Adrenal gland (tissue), 9 donors: ENCODE measurements at regions not wholly inside any gene's neighbourhood (a gene's known extent, or its start where the extent isn't known, plus 50 kb on each side); places are given as distances from the start of the nearest gene placed in this dataset.

Experiments
- DNase-seq, 7 donors: peaks; one replicate each; pipeline ENCODE4 v3.0.0-alpha.2; 2019 to 2020
- H3K27ac ChIP-seq, 5 donors: fragments of 200-600 bp; sonication (generic) in 4 of 5; 1 replicate in 3 of 5; 2 replicates in 2 of 5; pipeline versions ENCODE4 v1.5.1 to v1.8.0; 2016 to 2020; ENCODE audit warnings: mild to moderate bottlenecking in 1 of 5
- H3K27me3 ChIP-seq: fragments of 200-600 bp; 2 replicates; pipeline ENCODE4 v1.8.0; 2021
- H3K36me3 ChIP-seq, 2 donors: fragments of 200-600 bp; replicated peaks in 1 of 2; 1 replicate in 1 of 2; 2 replicates in 1 of 2; pipeline versions ENCODE4 v1.5.1 to v1.8.0; 2018 to 2022
- H3K4me1 ChIP-seq, 2 donors: fragments of 200-600 bp; replicated peaks in 1 of 2; 1 replicate in 1 of 2; 2 replicates in 1 of 2; pipeline versions ENCODE4 v1.5.1 to v1.8.0; 2018 to 2021
- H3K4me3 ChIP-seq, 4 donors: fragments of 200-600 bp; sonication (generic) in 3 of 4; one replicate each; pipeline ENCODE4 v1.5.1; 2016 to 2018
- H3K9me3 ChIP-seq, 3 donors: fragments of 200-600 bp; sonication (generic) in 1 of 3; replicated peaks in 1 of 3; 1 replicate in 2 of 3; 2 replicates in 1 of 3; pipeline versions ENCODE4 v1.5.1 to v1.8.0; 2016 to 2021
- CTCF ChIP-seq, 6 experiments: fragments of 450-650 bp in 4 of 6; fragments of 200-600 bp in 2 of 6; sonication (generic) in 1 of 6; IDR thresholded peaks; 1 replicate in 5 of 6; 2 replicates in 1 of 6; pipeline versions ENCODE4 v1.5.1 to v1.8.0; 2016 to 2021; ENCODE audit warnings: antibody characterized with exemption in 6 of 6, mild to moderate bottlenecking in 2 of 6, moderate library complexity in 1 of 6
- POLR2A ChIP-seq, 2 donors: fragments of 450-650 bp; IDR thresholded peaks; one replicate each; pipeline ENCODE4 v1.6.1; 2017; ENCODE audit warnings: antibody characterized with exemption in 2 of 2, mild to moderate bottlenecking in 2 of 2, moderate library complexity in 1 of 2
- WGBS, 4 donors: extraction: QIAGEN DNeasy Blood & Tissue Kit in 2 of 4; methylation state at CpG; one replicate each; pipeline versions ENCODE4 v1.1.5 to v1.1.7; 2013 to 2017; 5-methylcytosine and 5-hydroxymethylcytosine counted together
- intact Hi-C, 2 donors: fragments of 100-400 bp; cut with DNase I; formaldehyde crosslinking; loops; one replicate each; pipeline versions ENCODE4 v1.14.1 to v1.15.0; 2022 to 2023
- donor health status: healthy with polysubstance abuse.
- donor health status: Bipolar disorder and iron deficiency.
- donor health status: DM: yes; HTN: yes; CAD: no.
- donor health status: DM: no; HTN: no; CAD: no.
- donor health status: DM: no; HTN: no; CAD: no.

- intact Hi-C loops: no loop called here
- 11 to 24% (median 16%) methylated on average over 10 to 68 of the region's 68 CpGs for WGBS, 4 donors
- no peak for DNase-seq
- peaks cover 54% of the 10 kb centered on the region for H3K27me3 ChIP-seq
- H3K36me3 ChIP-seq: no peaks in the 10 kb centered on the region
- no peak overlapping the region for H3K27ac ChIP-seq
- no peaks in the 10 kb centered on the region for H3K9me3 ChIP-seq
- peak overlapping the region in 1 of 4 donors; percentile 8 for H3K4me3 ChIP-seq
- H3K4me1 ChIP-seq: peaks cover 0 to 5% of the 10 kb centered on the region in 2 donors
- TF ChIP-seq CTCF (IDR thresholded peaks at IDR 0.05) (no peak), POLR2A (IDR thresholded peaks at IDR 0.05) (no peak)
Measured at GRCh38 chr14:101457936-101458740, 103.2 kb upstream of the DIO3 start.

DNA sequence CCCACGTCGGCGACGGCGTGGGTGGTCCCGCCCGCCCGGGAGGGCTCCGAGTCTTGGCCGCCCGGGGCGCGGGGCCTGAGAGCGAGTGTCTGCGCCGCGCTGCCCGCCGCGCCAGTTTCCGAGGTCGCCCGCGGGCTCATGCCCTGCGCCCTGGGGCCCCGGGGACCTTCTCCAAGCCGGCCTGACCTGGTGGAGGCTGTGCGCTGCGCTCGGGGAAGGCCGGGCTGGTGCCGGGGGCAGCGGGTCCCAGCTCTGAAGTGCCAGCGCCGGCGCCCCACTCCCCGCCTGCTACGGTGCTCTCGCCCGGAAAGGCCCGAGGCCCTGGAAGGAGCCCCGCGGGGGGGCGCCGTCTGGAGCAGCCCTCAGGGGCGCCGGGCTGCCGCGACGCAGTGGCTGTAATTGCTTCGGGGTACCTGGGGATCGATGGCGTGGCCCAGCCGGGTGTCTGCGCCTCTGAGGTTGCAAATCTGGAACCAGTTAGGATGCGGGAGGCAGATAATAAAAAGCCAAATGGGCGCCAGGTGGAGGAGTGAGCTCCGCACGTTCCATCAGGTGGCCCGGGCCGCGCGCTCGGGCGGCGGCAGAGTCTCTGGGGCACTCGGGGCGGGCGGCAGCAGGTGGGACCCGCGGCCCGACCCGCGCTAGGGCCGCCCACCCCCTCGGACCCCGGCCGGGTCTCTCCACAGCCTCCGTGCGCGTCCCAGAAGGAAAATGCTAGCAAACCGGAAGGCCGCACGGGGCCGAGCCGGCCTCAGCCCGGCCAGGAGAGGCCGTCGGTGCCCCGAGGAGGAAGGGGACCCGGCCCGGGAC lies 102.3 kb upstream of the DIO3 start:
- Histone ChIP-seq H3K27me3 (peaks cover 54% of the 10 kb centered on the region), H3K4me1 (peaks cover 0 to 5% of the 10 kb centered on the region in 2 donors), H3K9me3 (no peaks in the 10 kb centered on the region), H3K36me3 (no peaks in the 10 kb centered on the region), H3K4me3 (peak overlapping the region in 1 of 4 donors; percentile 8), H3K27ac (no peak overlapping the region)
- intact Hi-C loops: no loop called here
- TF ChIP-seq POLR2A (IDR thresholded peaks at IDR 0.05): no peak
- no peak for TF ChIP-seq CTCF (IDR thresholded peaks at IDR 0.05)
- DNase-seq: no peak
- 5 to 12% (median 10%) methylated on average over 15 to 92 of the region's 92 CpGs for WGBS, 4 donors

GRCh38 chr14:101459551-101459900 lies 101.8 kb upstream of the DIO3 start:
- Histone ChIP-seq H3K4me1 (peaks cover 0 to 5% of the 10 kb centered on the region in 2 donors), H3K27me3 (peaks cover 54% of the 10 kb centered on the region), H3K36me3 (no peaks in the 10 kb centered on the region), H3K27ac (no peak overlapping the region), H3K9me3 (no peaks in the 10 kb centered on the region), H3K4me3 (no peak overlapping the region)
- WGBS, 4 donors: 41 to 65% (median 53%) methylated on average over 14 of the region's 14 CpGs
- intact Hi-C loops: no loop called here
- TF ChIP-seq POLR2A (IDR thresholded peaks at IDR 0.05) (no peak), CTCF (IDR thresholded peaks at IDR 0.05) (no peak)
- DNase-seq: no peak

DNA sequence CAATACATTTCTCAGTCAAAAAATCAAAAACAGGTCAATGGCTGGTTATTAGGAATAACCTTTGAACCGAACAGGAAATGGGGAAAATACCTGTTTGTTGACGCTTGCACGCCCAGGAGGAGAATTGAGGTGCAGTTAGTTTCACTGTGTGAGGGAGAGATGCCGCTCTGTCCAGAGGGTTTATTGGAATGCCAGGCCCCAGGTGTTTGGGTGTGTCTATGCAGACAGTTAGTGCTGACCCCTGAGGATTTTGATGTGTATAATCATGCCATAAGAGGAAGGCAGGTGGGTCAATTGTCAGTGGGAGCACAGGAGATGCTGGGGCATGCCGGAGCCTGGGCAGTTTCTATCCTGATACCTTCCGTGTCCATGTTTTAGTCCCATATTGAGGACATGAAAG lies 100.8 kb upstream of the DIO3 start:
- TF ChIP-seq CTCF (IDR thresholded peaks at IDR 0.05) (no peak), POLR2A (IDR thresholded peaks at IDR 0.05) (no peak)
- H3K9me3 ChIP-seq: no peaks in the 10 kb centered on the region
- H3K27ac ChIP-seq: no peak overlapping the region
- H3K4me3 ChIP-seq: no peak overlapping the region
- H3K36me3 ChIP-seq: no peaks in the 10 kb centered on the region
- peaks cover 47% of the 10 kb centered on the region for H3K27me3 ChIP-seq
- WGBS, 4 donors: 90 to 98% (median 95%) methylated on average over 5 to 6 of the region's 6 CpGs
- intact Hi-C loops: no loop called here
- H3K4me1 ChIP-seq: peaks cover 0 to 5% of the 10 kb centered on the region in 2 donors
- no peak for DNase-seq
